GM12874 (cell line): ENCODE measurements at regions not wholly inside any gene's neighbourhood (a gene's known extent, or its start where the extent isn't known, plus 50 kb on each side); places are given as distances from the start of the nearest gene placed in this dataset.

Source experiments
- CTCF ChIP-seq: IDR thresholded peaks from 2 replicates; pipeline ENCODE4 v1.5.1; 2011; ENCODE audit warnings: low read depth, mild to moderate bottlenecking, control low read depth, low read length, moderate library complexity; ENCODE audit not compliant: insufficient read depth

- no peak for TF ChIP-seq CTCF
Observed at GRCh38 chr7:131077735-131078134, 249.9 kb upstream of the MKLN1 start.

GRCh38 chr7:131080754-131081153, 246.9 kb upstream of the MKLN1 start:
- no peak for TF ChIP-seq CTCF

GRCh38 chr7:131081308-131081707, 246.4 kb upstream of the MKLN1 start:
- TF ChIP-seq CTCF, result no peak

- TF ChIP-seq CTCF, result no peak
Observed at GRCh38 chr7:131083781-131084180, 243.9 kb upstream of the MKLN1 start.

- TF ChIP-seq CTCF, result no peak
Observed at GRCh38 chr7:131087756-131088658, 239.7 kb upstream of the MKLN1 start.

GRCh38 chr7:131090188-131090587, 237.5 kb upstream of the MKLN1 start:
- no peak for TF ChIP-seq CTCF

- TF ChIP-seq CTCF, result no peak
Observed at GRCh38 chr7:131090886-131091692, 236.6 kb upstream of the MKLN1 start.
